ENCODE measurements at regions not wholly inside any gene's neighbourhood (a gene's known extent, or its start where the extent isn't known, plus 50 kb on each side); places are given as distances from the start of the nearest gene placed in this dataset.

GRCh38 chr14:89660166-89660565 lies 243.1 kb upstream of the FOXN3 start:
- H3K4me3 Mint-ChIP-seq: peak overlapping the region in 1 of 3 experiments; percentile 54

GRCh38 chr14:89658977-89659670 lies 242.1 kb upstream of the FOXN3 start:
- peak overlapping the region in 2 of 3 experiments; percentile 17 to 82 for H3K27ac Mint-ChIP-seq
- TF ChIP-seq CTCF (IDR thresholded peaks at IDR 0.05; ENCODE audit: unreplicated experiment in 3 of 3): no peak
- peaks cover 3% of the 10 kb centered on the region for H3K9me3 Mint-ChIP-seq
- no peaks in the 10 kb centered on the region for H3K27me3 Mint-ChIP-seq (ENCODE audit: low read depth)
- H3K4me3 Mint-ChIP-seq: no peak overlapping the region
- H3K36me3 Mint-ChIP-seq (ENCODE audit: low read depth): no peaks in the 10 kb centered on the region
- peaks cover 20% of the 10 kb centered on the region for H3K4me1 Mint-ChIP-seq

More at GRCh38 chr14:89660166-89660565, 243.1 kb upstream of the FOXN3 start:
- no peaks in the 10 kb centered on the region for H3K36me3 Mint-ChIP-seq (ENCODE audit: low read depth)
- H3K4me1 Mint-ChIP-seq: peaks cover 25% of the 10 kb centered on the region
- H3K9me3 Mint-ChIP-seq: peaks cover 10% of the 10 kb centered on the region
- H3K27ac Mint-ChIP-seq: peak overlapping the region; percentile 78 to 82 (median 80)
- no peak for TF ChIP-seq CTCF (IDR thresholded peaks at IDR 0.05; ENCODE audit: unreplicated experiment in 3 of 3)
- H3K27me3 Mint-ChIP-seq (ENCODE audit: low read depth): no peaks in the 10 kb centered on the region

- Mint-ChIP-seq H3K27me3 (ENCODE audit: low read depth) (no peaks in the 10 kb centered on the region), H3K9me3 (peaks cover 3% of the 10 kb centered on the region), H3K36me3 (ENCODE audit: low read depth) (no peaks in the 10 kb centered on the region), H3K4me3 (no peak overlapping the region), H3K4me1 (peaks cover 20% of the 10 kb centered on the region), H3K27ac (no peak overlapping the region)
- no peak for TF ChIP-seq CTCF (IDR thresholded peaks at IDR 0.05; ENCODE audit: unreplicated experiment in 3 of 3)
Observed at GRCh38 chr14:89657014-89657413, 240.0 kb upstream of the FOXN3 start.

- TF ChIP-seq CTCF (IDR thresholded peaks at IDR 0.05; ENCODE audit: unreplicated experiment in 3 of 3): no peak
- H3K9me3 Mint-ChIP-seq: peaks cover 3% of the 10 kb centered on the region
- H3K27me3 Mint-ChIP-seq (ENCODE audit: low read depth): no peaks in the 10 kb centered on the region
- no peak overlapping the region for H3K27ac Mint-ChIP-seq
- no peaks in the 10 kb centered on the region for H3K36me3 Mint-ChIP-seq (ENCODE audit: low read depth)
- peaks cover 16% of the 10 kb centered on the region for H3K4me1 Mint-ChIP-seq
- no peak overlapping the region for H3K4me3 Mint-ChIP-seq
Observed at GRCh38 chr14:89654998-89655397, 238.0 kb upstream of the FOXN3 start.

GRCh38 chr14:89652352-89652751 lies 235.3 kb upstream of the FOXN3 start:
- Mint-ChIP-seq H3K4me3 (no peak overlapping the region), H3K4me1 (no peaks in the 10 kb centered on the region), H3K9me3 (peaks cover 3% of the 10 kb centered on the region), H3K27ac (no peak overlapping the region), H3K36me3 (ENCODE audit: low read depth) (no peaks in the 10 kb centered on the region), H3K27me3 (ENCODE audit: low read depth) (no peaks in the 10 kb centered on the region)
- TF ChIP-seq CTCF (IDR thresholded peaks at IDR 0.05; ENCODE audit: unreplicated experiment in 3 of 3): no peak

- no peak overlapping the region for H3K4me3 Mint-ChIP-seq
- no peaks in the 10 kb centered on the region for H3K36me3 Mint-ChIP-seq (ENCODE audit: low read depth)
- H3K27ac Mint-ChIP-seq: no peak overlapping the region
- TF ChIP-seq CTCF (IDR thresholded peaks at IDR 0.05; ENCODE audit: unreplicated experiment in 3 of 3): no peak
- no peaks in the 10 kb centered on the region for H3K27me3 Mint-ChIP-seq (ENCODE audit: low read depth)
- no peaks in the 10 kb centered on the region for H3K9me3 Mint-ChIP-seq
- H3K4me1 Mint-ChIP-seq: no peaks in the 10 kb centered on the region
Observed at GRCh38 chr14:89651805-89652204, 234.8 kb upstream of the FOXN3 start.

All from nephron (organoid).